Body of pancreas (tissue), 4 donors: ENCODE measurements at regions not wholly inside any gene's neighbourhood (a gene's known extent, or its start where the extent isn't known, plus 50 kb on each side); places are given as distances from the start of the nearest gene placed in this dataset.

Experiments
- POLR2A ChIP-seq, 3 donors: fragments of 450-650 bp; IDR thresholded peaks; one replicate each; pipeline ENCODE4 v1.6.1; 2016; ENCODE audit warnings: antibody characterized with exemption in 3 of 3, mild to moderate bottlenecking in 2 of 3
- TF ChIP-seq, protein P1 (sequence below), 7 experiments: fragments of 450-650 bp in 4 of 7; fragments of 200-600 bp in 3 of 7; sonication (generic) in 3 of 7; IDR thresholded peaks; one replicate each; pipeline ENCODE4 v1.5.1; 2016 to 2019; ENCODE audit warnings: antibody characterized with exemption in 7 of 7

- TF ChIP-seq, protein P1, sequence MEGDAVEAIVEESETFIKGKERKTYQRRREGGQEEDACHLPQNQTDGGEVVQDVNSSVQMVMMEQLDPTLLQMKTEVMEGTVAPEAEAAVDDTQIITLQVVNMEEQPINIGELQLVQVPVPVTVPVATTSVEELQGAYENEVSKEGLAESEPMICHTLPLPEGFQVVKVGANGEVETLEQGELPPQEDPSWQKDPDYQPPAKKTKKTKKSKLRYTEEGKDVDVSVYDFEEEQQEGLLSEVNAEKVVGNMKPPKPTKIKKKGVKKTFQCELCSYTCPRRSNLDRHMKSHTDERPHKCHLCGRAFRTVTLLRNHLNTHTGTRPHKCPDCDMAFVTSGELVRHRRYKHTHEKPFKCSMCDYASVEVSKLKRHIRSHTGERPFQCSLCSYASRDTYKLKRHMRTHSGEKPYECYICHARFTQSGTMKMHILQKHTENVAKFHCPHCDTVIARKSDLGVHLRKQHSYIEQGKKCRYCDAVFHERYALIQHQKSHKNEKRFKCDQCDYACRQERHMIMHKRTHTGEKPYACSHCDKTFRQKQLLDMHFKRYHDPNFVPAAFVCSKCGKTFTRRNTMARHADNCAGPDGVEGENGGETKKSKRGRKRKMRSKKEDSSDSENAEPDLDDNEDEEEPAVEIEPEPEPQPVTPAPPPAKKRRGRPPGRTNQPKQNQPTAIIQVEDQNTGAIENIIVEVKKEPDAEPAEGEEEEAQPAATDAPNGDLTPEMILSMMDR (IDR thresholded peaks at IDR 0.05), result no peak
- TF ChIP-seq POLR2A (IDR thresholded peaks at IDR 0.05), result no peak
Observed at GRCh38 chr13:40290758-40291157, 375.7 kb downstream of the FOXO1 start.
